GM18873 (cell line): ENCODE measurements at regions not wholly inside any gene's neighbourhood (a gene's known extent, or its start where the extent isn't known, plus 50 kb on each side); places are given as distances from the start of the nearest gene placed in this dataset.
A peak's percentile ranks its signal among the peaks of the same experiment; 100 is the strongest.

Experiments used
- ATAC-seq: cut with Tn5 transposase; IDR thresholded peaks from one replicate; pipeline ENCODE4 v1.9.1; 2021; ENCODE audit warnings: mild to moderate bottlenecking, moderate library complexity, moderate number of reproducible peaks; ENCODE audit not compliant: unreplicated experiment, low FRiP score

GRCh38 chr5:153421676-153422075 lies 68.8 kb upstream of the GRIA1 start:
- no peak for ATAC-seq

GRCh38 chr5:153425914-153426313 lies 64.6 kb upstream of the GRIA1 start:
- ATAC-seq, result no peak

DNA sequence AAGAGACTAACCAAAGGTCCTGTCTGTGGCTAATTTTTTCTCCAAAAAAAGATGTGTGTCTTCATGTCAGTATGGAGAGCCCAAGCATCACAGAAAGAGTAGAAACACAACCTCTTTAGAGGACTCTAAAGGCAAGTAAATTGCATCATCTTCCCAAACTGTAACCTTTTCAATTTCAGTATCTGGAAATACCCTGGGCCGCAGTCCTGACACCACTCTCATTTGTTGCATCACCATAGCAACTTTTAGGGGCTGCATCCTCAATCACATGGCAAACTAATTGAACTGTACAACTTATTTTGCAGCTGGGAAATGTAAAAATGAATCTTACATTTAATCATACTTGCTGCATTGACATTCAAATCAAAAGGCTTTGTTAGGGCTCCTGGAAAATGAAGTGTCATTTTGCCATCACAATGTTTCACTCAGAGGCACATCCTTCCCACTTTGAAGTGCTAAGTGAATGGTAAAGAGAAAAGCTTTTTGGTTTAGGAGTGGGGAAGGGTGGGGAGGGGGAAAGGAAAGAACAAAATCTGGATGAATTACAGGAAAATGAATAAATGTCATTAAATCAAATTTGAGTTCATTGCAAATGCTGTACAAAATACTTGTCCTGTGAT lies 60.6 kb upstream of the GRIA1 start:
- ATAC-seq, result peak; percentile 59

GRCh38 chr5:153432583-153432982 lies 57.9 kb upstream of the GRIA1 start:
- no peak for ATAC-seq

GRCh38 chr5:153437251-153437650 lies 53.2 kb upstream of the GRIA1 start:
- ATAC-seq, result no peak

DNA sequence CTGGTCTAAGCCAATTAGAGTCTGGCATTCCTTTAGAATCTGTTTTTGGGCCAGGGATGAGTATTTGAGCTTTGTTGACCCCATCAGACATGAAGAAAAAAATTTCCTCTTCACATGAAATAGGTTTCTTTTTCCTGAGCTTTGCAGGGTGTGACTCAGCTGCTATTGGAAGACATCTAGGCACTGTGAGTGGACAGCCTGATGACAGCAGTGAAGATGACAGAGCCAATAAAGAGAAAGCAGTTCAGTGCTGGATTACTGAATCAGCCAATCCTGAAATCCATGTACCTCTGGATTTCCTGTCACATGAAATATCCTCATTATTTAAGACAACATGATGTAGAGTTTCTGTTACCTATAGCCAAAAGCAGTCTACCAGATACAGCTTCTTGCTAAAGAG lies 51.3 kb upstream of the GRIA1 start:
- ATAC-seq, result no peak
